ENCODE measurements at regions not wholly inside any gene's neighbourhood (a gene's known extent, or its start where the extent isn't known, plus 50 kb on each side); places are given as distances from the start of the nearest gene placed in this dataset.

GRCh38 chr16:62392698-62393097 is 356.5 kb upstream of the CDH8 start:
- Histone ChIP-seq H3K4me2 (ENCODE audit: low read length) (no peak overlapping the region), H3F3A (ENCODE audit: control insufficient read depth, insufficient read depth) (no peaks in the 10 kb centered on the region), H3K4me1 (ENCODE audit: control insufficient read depth, low read length) (no peaks in the 10 kb centered on the region), H3K9me2 (replicated peaks; ENCODE audit: control insufficient read depth, low read length) (no peaks in the 10 kb centered on the region), H3K79me2 (ENCODE audit: control insufficient read depth, low read length) (no peaks in the 10 kb centered on the region), H3K4me3 (ENCODE audit: low read length) (no peak overlapping the region), H3K27me3 (ENCODE audit: control insufficient read depth, low read length) (no peaks in the 10 kb centered on the region), H3K36me3 (ENCODE audit: control insufficient read depth, low read length) (no peaks in the 10 kb centered on the region), H3K9me3 (ENCODE audit: control insufficient read depth, insufficient read depth, low read length) (no peaks in the 10 kb centered on the region), H4K20me1 (ENCODE audit: control insufficient read depth, insufficient read depth, low read depth, low read length) (no peaks in the 10 kb centered on the region), H3K27ac (ENCODE audit: low read depth, low read length) (no peak overlapping the region)
- TF ChIP-seq CTCF (IDR thresholded peaks at IDR 0.05; ENCODE audit: low read depth, low read length, poor library complexity, severe bottlenecking) = no peak
- no peak for TF ChIP-seq EZH2phosphoT487 (IDR thresholded peaks at IDR 0.05; ENCODE audit: borderline replicate concordance, low read length)

- no peak overlapping the region for H3K27ac ChIP-seq (ENCODE audit: low read depth, low read length)
- no peaks in the 10 kb centered on the region for H3K36me3 ChIP-seq (ENCODE audit: control insufficient read depth, low read length)
- no peak overlapping the region for H3K4me3 ChIP-seq (ENCODE audit: low read length)
- no peaks in the 10 kb centered on the region for H3K4me1 ChIP-seq (ENCODE audit: control insufficient read depth, low read length)
- no peaks in the 10 kb centered on the region for H3F3A ChIP-seq (ENCODE audit: control insufficient read depth, insufficient read depth)
- no peaks in the 10 kb centered on the region for H3K9me2 ChIP-seq (replicated peaks; ENCODE audit: control insufficient read depth, low read length)
- TF ChIP-seq CTCF (IDR thresholded peaks at IDR 0.05; ENCODE audit: low read depth, low read length, poor library complexity, severe bottlenecking) = no peak
- TF ChIP-seq EZH2phosphoT487 (IDR thresholded peaks at IDR 0.05; ENCODE audit: borderline replicate concordance, low read length) = no peak
- no peaks in the 10 kb centered on the region for H3K79me2 ChIP-seq (ENCODE audit: control insufficient read depth, low read length)
- no peak overlapping the region for H3K4me2 ChIP-seq (ENCODE audit: low read length)
- H4K20me1 ChIP-seq (ENCODE audit: control insufficient read depth, insufficient read depth, low read depth, low read length) = no peaks in the 10 kb centered on the region
- no peaks in the 10 kb centered on the region for H3K9me3 ChIP-seq (ENCODE audit: control insufficient read depth, insufficient read depth, low read length)
- no peaks in the 10 kb centered on the region for H3K27me3 ChIP-seq (ENCODE audit: control insufficient read depth, low read length)
These were observed 355.7 kb upstream of the CDH8 start for GRCh38 chr16:62391940-62392339.

- no peak overlapping the region for H3K4me2 ChIP-seq (ENCODE audit: low read length)
- no peak for TF ChIP-seq CTCF (IDR thresholded peaks at IDR 0.05; ENCODE audit: low read depth, low read length, poor library complexity, severe bottlenecking)
- TF ChIP-seq EZH2phosphoT487 (IDR thresholded peaks at IDR 0.05; ENCODE audit: borderline replicate concordance, low read length) = no peak
- H3K4me3 ChIP-seq (ENCODE audit: low read length) = no peak overlapping the region
- no peaks in the 10 kb centered on the region for H4K20me1 ChIP-seq (ENCODE audit: control insufficient read depth, insufficient read depth, low read depth, low read length)
- no peak overlapping the region for H3K27ac ChIP-seq (ENCODE audit: low read depth, low read length)
- no peaks in the 10 kb centered on the region for H3K36me3 ChIP-seq (ENCODE audit: control insufficient read depth, low read length)
- H3F3A ChIP-seq (ENCODE audit: control insufficient read depth, insufficient read depth) = no peaks in the 10 kb centered on the region
- H3K4me1 ChIP-seq (ENCODE audit: control insufficient read depth, low read length) = no peaks in the 10 kb centered on the region
- no peaks in the 10 kb centered on the region for H3K9me2 ChIP-seq (replicated peaks; ENCODE audit: control insufficient read depth, low read length)
- no peaks in the 10 kb centered on the region for H3K9me3 ChIP-seq (ENCODE audit: control insufficient read depth, insufficient read depth, low read length)
- no peaks in the 10 kb centered on the region for H3K79me2 ChIP-seq (ENCODE audit: control insufficient read depth, low read length)
- no peaks in the 10 kb centered on the region for H3K27me3 ChIP-seq (ENCODE audit: control insufficient read depth, low read length)
These were observed 354.9 kb upstream of the CDH8 start for GRCh38 chr16:62391134-62391533.

GRCh38 chr16:62390214-62390613 is 354.0 kb upstream of the CDH8 start:
- H3K4me3 ChIP-seq (ENCODE audit: low read length) = no peak overlapping the region
- no peak overlapping the region for H3K4me2 ChIP-seq (ENCODE audit: low read length)
- no peak overlapping the region for H3K27ac ChIP-seq (ENCODE audit: low read depth, low read length)
- no peaks in the 10 kb centered on the region for H3K9me2 ChIP-seq (replicated peaks; ENCODE audit: control insufficient read depth, low read length)
- H3K79me2 ChIP-seq (ENCODE audit: control insufficient read depth, low read length) = no peaks in the 10 kb centered on the region
- H3K4me1 ChIP-seq (ENCODE audit: control insufficient read depth, low read length) = no peaks in the 10 kb centered on the region
- H3F3A ChIP-seq (ENCODE audit: control insufficient read depth, insufficient read depth) = no peaks in the 10 kb centered on the region
- no peaks in the 10 kb centered on the region for H4K20me1 ChIP-seq (ENCODE audit: control insufficient read depth, insufficient read depth, low read depth, low read length)
- no peaks in the 10 kb centered on the region for H3K27me3 ChIP-seq (ENCODE audit: control insufficient read depth, low read length)
- TF ChIP-seq EZH2phosphoT487 (IDR thresholded peaks at IDR 0.05; ENCODE audit: borderline replicate concordance, low read length) (no peak), CTCF (IDR thresholded peaks at IDR 0.05; ENCODE audit: low read depth, low read length, poor library complexity, severe bottlenecking) (no peak)
- H3K9me3 ChIP-seq (ENCODE audit: control insufficient read depth, insufficient read depth, low read length) = no peaks in the 10 kb centered on the region
- no peaks in the 10 kb centered on the region for H3K36me3 ChIP-seq (ENCODE audit: control insufficient read depth, low read length)

Measured in DOHH2 (cell line).